Epithelial cell of prostate (primary cell): ENCODE measurements at regions not wholly inside any gene's neighbourhood (a gene's known extent, or its start where the extent isn't known, plus 50 kb on each side); places are given as distances from the start of the nearest gene placed in this dataset.
"Not testable (repeated sequence)": the region's sequence is repeated elsewhere in the genome, so short reads cannot be mapped to it uniquely, and the experiment has no call there.

ENCODE experiments used
- DNase-seq: peaks from one replicate; pipeline ENCODE4 v3.0.0-alpha.2; 2011; ENCODE audit warnings: low read depth, low spot score
- H3K27ac ChIP-seq: fragments of 450-650 bp; 2 replicates; pipeline ENCODE4 v1.5.1; 2017; ENCODE audit warnings: mild to moderate bottlenecking

GRCh38 chr14:53861781-53862180 lies 94.8 kb downstream of the BMP4 start:
- no peak for DNase-seq
- H3K27ac ChIP-seq, result no peak overlapping the region

DNA sequence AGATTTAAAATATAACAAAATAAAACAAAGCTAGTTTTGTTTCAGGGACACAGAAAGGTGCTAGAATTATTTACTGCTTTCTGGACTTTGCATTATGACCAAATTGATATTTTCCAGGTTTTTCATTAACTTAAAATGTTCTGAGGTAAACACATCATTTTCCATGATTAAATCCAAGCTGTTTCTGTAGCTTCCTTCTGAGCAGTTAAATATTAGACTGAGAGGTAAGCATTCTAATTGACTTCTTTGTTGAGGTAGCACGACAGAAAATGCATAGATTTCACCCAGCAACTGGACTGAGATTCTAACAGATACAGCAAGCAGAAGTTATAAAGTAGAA lies 98.3 kb downstream of the BMP4 start:
- no peak for DNase-seq
- no peak overlapping the region for H3K27ac ChIP-seq

DNA sequence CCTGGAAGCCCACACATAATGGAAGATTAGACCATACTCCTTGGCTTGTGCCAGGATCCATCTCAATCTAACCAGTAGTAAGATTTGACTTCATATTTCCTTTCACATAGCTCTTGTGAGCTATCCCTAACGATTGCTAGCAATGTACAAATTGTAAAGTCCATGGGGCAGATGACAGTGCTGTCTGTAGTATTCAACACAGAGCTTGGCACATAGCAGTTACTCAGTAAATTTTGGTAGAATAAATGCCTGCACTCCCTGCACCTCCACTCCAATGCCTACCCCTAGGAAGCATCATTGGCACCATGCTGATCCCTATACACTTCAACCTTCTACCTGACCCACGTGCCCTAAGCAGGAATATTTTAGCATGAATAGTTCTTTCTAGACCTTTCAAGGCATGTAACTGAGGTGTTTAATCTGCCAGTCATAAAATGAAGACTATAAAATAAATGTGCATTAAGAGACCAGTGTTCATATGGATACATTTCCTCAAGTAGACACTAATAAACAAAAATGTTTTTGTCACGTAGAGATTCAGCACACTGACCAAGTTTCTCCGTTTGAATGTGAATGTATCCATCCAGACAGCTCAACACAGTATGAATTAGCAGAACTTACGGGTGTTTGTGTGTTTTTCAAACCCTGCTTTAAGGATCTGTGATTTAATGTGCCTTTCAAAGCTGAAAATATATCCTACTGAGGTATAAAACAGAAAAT lies 98.8 kb downstream of the BMP4 start:
- H3K27ac ChIP-seq, result no peak overlapping the region
- no peak for DNase-seq

DNA sequence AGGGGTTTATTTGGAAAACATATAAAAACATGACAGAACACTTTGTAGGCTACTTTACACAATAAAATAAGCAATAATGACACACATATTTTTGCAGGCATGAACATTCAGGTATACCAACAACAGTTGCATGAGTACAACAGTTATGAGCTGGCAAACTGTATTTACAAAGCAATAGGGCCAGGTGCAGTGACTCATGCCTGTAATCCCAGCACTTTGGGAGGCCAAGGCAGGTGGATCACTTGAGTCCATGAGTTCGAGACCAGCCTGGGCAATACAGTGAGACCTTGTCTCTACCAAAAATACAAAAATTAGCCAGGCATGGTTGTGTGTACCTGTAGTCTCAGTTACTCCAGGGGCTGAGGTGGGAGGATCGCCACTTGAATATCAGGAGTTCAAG lies 101.1 kb downstream of the BMP4 start:
- DNase-seq, result no peak
- H3K27ac ChIP-seq, result no peak overlapping the region

DNA sequence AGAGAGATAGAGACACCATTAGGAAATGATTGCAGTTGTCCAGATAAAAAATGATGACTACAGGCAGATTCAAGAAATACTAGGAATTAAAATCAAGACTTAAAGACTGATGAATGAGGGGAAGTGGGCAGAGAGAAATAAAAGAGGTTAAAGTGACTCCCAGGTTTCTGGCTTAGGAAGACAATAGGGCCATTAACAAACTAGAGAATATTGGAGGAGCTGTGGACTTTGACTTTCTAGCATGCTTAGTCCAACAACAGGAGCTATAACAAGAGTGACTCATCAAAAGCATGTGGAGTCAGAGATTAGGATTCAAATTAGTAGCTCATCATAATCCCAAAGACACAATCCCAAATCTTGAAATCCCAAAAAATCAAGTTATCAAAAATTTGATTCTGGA lies 101.5 kb downstream of the BMP4 start:
- H3K27ac ChIP-seq, result no peak overlapping the region
- DNase-seq, result no peak

DNA sequence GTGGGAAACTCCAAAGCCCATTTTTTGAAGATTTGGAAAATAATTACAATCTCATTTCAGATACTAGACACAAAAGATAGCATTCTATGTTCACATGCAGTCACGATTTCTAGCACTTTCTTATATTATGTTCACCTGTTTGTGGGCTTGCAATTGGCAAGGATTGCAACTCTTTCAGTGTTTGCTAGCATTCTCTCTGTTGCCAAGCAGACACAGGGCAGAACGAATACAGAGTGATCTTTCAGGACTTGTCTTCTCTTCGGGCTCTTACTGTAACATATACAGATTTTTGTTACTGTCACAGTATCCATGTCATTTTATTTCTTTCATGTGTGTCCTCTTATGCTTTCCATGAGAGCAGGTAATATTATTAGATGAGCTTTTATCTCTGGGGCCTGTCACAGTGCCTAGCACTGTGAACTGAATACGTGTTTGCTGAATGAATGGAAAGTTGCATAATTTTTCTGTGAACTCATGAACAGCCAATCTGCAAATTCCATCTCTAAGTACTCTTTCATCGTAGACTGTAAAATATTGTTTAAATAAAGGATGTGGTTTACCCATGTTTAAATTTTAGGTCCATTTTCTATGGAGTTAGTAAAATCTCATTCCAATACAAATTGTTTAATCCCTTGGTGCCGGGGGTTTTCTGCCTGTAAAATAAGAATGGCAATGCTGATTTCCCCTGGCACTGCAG lies 105.1 kb downstream of the BMP4 start:
- peak overlapping the region; percentile 16 for H3K27ac ChIP-seq
- no peak for DNase-seq

- no peak for DNase-seq
- peak overlapping the region; percentile 16 for H3K27ac ChIP-seq
Measured at GRCh38 chr14:53850714-53851296, 105.8 kb downstream of the BMP4 start.

- no peak overlapping the region for H3K27ac ChIP-seq
- DNase-seq, result no peak
Measured at GRCh38 chr14:53849549-53849948, 107.1 kb downstream of the BMP4 start.

GRCh38 chr14:53848854-53849253 lies 107.8 kb downstream of the BMP4 start:
- DNase-seq, result no peak
- no peak overlapping the region for H3K27ac ChIP-seq

DNA sequence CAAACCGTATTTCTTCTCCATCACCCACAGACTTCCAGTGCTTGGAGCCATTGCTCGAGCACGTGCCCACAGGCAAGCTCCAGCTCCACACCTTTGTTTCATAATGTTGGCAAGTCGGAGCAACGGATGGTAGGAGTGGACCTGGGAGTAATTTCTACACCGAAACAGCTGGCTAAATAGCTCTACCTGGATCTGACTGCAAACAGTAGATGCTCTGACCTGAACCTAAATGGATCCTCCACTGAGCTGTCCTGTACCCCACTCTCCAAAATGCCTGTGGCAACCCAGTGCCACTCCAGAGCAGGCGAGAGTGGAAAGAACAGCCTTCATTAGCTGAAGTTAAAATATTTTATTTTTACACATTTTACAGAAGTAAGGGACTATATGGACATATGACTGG lies 108.7 kb downstream of the BMP4 start:
- no peak overlapping the region for H3K27ac ChIP-seq
- DNase-seq, result no peak

DNA sequence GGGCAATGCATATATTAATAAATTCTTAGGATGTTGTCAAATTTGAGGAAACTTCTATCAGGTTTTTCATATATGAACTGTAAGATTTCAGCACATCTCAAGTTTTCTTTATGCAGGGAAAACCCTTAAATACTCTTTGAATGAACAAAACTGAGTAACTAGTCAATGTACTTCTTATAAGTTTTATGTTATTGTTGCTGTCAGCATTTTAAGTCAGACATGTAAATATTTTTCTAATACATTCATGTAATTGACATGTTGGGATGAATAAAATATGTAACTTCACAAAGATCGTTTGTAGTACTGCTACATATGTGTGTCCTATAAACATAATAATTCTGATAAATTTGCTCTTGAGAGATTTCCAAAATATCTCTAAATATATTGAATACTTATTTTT lies 109.6 kb downstream of the BMP4 start:
- H3K27ac ChIP-seq, result no peak overlapping the region
- DNase-seq, result no peak

DNA sequence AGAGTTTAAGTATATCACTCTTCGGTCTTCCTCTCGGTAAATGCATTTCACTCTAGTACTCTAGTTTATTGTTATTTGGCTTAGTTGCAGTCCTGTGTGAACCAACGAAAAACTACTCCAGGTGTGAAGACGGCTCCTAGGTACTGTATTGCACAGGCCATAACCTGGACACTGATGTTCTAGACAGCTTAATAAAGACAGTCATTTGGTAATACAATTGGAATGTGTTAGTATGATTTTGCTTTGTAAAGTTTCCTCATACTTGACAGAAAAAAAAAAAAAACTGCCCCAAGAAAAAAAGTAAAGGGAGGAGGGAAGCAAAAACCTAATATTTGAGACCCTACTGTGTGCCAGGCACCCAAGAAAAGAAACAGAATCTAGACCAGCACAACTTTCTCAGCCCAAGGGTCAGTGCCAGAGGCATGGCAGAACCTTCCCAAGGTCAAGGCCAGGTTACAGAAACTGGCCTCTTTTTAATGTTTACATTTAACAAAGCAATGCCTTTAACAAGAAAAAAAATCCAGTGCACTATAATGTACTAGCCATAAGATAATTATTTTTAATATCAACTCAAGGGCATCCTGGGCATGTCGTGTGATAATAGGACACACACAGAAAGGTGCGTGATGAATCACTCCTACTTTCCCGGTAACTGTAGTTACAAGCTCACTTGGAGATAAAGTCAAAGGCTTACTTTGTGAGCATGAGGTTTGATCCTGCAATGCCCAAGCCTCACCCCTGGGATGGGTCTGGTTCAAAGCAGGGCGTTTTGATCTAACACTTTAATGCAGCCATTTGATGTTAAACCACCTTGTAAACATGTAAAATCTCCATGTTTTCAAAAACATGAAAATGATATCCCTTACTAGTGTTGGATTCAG lies 110.6 kb downstream of the BMP4 start:
- H3K27ac ChIP-seq, result peak overlapping the region; percentile 36
- no peak for DNase-seq

- DNase-seq, result no peak
- no peak overlapping the region for H3K27ac ChIP-seq
Measured at GRCh38 chr14:53842938-53843337, 113.7 kb downstream of the BMP4 start.

GRCh38 chr14:53841109-53842099 lies 115.2 kb downstream of the BMP4 start:
- DNase-seq, result no peak
- no peak overlapping the region for H3K27ac ChIP-seq

DNA sequence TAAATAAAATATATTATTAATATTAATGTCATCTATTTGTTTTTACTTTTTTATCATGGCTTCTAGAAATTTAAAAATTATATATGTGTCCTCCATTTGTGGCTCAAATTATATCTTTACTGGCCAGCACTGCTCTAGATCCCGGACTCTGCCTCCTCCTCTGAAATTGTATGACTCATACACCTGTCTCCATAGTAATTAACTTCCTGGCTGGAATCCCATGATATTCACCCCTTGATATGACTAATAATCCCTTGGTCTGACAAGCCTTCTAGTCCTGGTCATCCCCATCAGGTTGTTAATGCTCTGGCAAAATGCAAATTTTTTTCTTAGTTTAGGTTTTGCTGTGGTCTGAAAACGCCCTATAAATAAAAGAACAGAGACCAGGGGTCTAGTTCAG lies 116.2 kb downstream of the BMP4 start:
- H3K27ac ChIP-seq, result no peak overlapping the region
- peak; percentile 70 for DNase-seq

DNA sequence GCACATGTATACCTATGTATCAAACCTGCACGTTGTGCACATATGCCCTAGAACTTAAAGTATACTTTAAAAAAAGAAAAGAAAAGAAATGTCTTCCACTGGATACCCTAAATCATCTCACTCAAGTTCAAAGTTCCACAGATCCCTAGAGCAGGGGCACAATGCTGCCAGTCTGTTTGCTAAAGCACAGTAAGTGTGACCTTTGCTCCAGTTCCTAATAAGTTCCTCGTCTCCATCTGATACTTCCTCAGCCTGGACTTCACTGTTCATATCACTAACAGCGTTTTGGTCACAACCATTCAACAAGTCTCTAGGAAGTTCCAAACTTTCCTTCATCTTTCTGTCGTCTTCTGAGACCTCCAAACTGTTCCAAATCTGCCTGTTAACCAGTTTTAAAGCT lies 118.3 kb downstream of the BMP4 start:
- DNase-seq, result no peak
- no peak overlapping the region for H3K27ac ChIP-seq

GRCh38 chr14:53837656-53838055 lies 119.0 kb downstream of the BMP4 start:
- not testable (repeated sequence) for DNase-seq, H3K27ac ChIP-seq

DNA sequence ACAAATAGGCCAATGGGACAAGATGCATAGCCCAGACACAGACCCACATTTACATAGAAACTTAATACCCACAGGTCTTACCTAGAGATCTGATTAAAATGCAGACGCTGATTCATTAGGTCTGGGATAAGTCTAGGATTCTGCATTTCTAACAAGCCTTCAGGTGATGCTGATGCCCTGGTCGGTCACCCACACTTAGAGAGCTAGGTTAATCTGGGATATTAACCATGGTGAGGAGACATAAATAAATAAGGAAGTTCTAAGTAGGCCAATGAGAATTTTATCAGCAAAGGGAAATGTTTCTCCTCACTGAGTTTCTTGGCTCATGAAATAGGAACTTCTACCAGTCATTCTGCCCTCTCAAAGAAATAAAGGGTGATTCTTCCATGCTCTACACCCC lies 120.1 kb downstream of the BMP4 start:
- no peak overlapping the region for H3K27ac ChIP-seq

GRCh38 chr14:53828820-53829219 lies 127.8 kb downstream of the BMP4 start:
- H3K27ac ChIP-seq, result no peak overlapping the region
- DNase-seq, result no peak

More for the DNA sequence above, 120.1 kb downstream of the BMP4 start:
- DNase-seq, result no peak

GRCh38 chr14:53824061-53824460 lies 132.6 kb downstream of the BMP4 start:
- no peak overlapping the region for H3K27ac ChIP-seq
- DNase-seq, result no peak
